Duodenal mucosa (tissue), 2 donors: ENCODE measurements at regions not wholly inside any gene's neighbourhood (a gene's known extent, or its start where the extent isn't known, plus 50 kb on each side); places are given as distances from the start of the nearest gene placed in this dataset.
"Not testable (repeated sequence)": the region's sequence is repeated elsewhere in the genome, so short reads cannot be mapped to it uniquely, and the experiment has no call there.

Experiments used
- H3K27ac ChIP-seq: one replicate; pipeline ENCODE4 v1.7.0; 2013; ENCODE audit warnings: low read depth, low read length
- H3K27me3 ChIP-seq, 2 donors: one replicate each; pipeline ENCODE4 v1.7.0; 2013; ENCODE audit warnings: low read length in 2 of 2, control low read depth in 1 of 2; ENCODE audit not compliant: insufficient read depth in 2 of 2, control insufficient read depth in 1 of 2
- H3K36me3 ChIP-seq, 2 donors: one replicate each; pipeline ENCODE4 v1.7.0; 2013; ENCODE audit warnings: low read length in 2 of 2, control low read depth in 1 of 2; ENCODE audit not compliant: insufficient read depth in 2 of 2, control insufficient read depth in 1 of 2
- H3K4me1 ChIP-seq, 2 donors: one replicate each; pipeline ENCODE4 v1.7.0; 2013; ENCODE audit warnings: low read length in 2 of 2, control low read depth in 1 of 2; ENCODE audit not compliant: insufficient read depth in 2 of 2, control insufficient read depth in 1 of 2
- H3K4me3 ChIP-seq, 2 donors: one replicate each; pipeline ENCODE4 v1.7.0; 2013; ENCODE audit warnings: low read length in 2 of 2, low read depth in 1 of 2
- H3K9ac ChIP-seq, 2 donors: one replicate each; pipeline ENCODE4 v1.7.0; 2013; ENCODE audit warnings: low read length in 2 of 2, low read depth in 1 of 2
- H3K9me3 ChIP-seq, 2 donors: one replicate each; pipeline ENCODE4 v1.7.0; 2013; ENCODE audit warnings: low read length in 2 of 2, control low read depth in 1 of 2; ENCODE audit not compliant: control insufficient read depth in 1 of 2

DNA sequence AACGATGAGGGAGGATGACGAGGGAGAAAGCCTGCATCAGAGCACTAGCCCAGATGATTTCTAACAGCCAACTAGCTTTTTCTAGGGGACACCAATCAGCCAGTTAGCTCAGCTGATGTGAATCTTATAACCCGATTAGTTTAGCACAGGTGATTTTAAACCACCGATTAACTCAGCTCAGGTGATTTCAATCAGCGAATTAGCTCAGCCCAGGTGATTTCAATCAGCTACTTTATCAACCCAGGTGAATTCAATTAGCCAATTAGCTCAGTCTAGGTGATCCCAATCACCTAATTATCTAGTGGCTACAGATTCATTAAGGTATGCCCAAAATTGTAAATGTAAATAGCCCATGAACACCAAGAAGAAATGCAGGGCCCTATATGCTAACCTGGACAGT, 146.9 kb downstream of the ZNF486 start:
- Histone ChIP-seq H3K9ac (no peak overlapping the region), H3K4me3 (no peak overlapping the region), H3K27ac (no peak overlapping the region), H3K9me3 (peaks cover 4 to 12% of the 10 kb centered on the region in 2 donors), H3K27me3 (no peaks in the 10 kb centered on the region), H3K4me1 (no peaks in the 10 kb centered on the region), H3K36me3 (no peaks in the 10 kb centered on the region)

DNA sequence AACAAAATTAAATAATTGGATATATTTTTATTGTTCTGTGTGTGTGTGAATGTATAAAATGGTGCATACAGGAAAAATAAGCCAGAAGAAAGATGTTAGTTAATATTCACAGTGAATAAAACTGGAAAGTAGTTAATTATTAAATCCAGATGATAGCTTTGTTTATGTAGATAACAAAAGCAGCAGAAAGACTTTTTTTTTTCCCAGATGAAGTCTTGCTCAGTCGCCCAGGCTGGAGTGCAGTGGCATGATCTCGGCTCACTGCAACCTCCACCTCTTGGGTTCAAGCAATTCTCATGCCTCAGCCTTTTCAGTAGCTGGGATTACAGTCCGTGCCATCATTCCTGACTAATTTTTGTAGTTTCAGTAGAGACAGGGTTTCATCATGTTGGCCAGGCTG, 140.1 kb downstream of the ZNF486 start:
- Histone ChIP-seq H3K4me1 (no peaks in the 10 kb centered on the region), H3K27ac (no peak overlapping the region), H3K9me3 (peaks cover 0 to 9% of the 10 kb centered on the region in 2 donors), H3K36me3 (no peaks in the 10 kb centered on the region), H3K4me3 (no peak overlapping the region), H3K27me3 (no peaks in the 10 kb centered on the region), H3K9ac (no peak overlapping the region)

DNA sequence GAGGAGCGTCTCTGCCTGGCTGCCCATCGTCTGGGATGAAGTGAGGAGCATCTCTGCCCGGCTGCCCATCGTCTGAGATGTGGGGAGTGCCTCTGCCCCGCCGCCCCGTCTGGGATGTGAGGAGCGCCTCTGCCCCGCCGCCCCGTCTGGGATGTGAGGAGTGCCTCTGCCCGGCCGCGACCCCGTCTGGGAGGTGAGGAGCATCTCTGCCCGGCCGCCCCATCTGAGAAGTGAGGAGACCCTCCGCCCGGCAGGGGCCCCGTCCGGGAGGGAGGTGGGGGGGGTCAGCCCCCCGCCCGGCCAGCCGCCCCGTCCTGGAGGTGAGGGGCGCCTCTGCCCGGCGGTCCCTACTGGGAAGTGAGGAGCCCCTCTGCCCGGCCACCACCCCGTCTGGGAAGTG, 129.3 kb downstream of the ZNF486 start:
- H3K4me1 ChIP-seq, H3K27me3 ChIP-seq, H3K9ac ChIP-seq, H3K36me3 ChIP-seq, H3K27ac ChIP-seq, H3K9me3 ChIP-seq, H3K4me3 ChIP-seq: not testable (repeated sequence)

DNA sequence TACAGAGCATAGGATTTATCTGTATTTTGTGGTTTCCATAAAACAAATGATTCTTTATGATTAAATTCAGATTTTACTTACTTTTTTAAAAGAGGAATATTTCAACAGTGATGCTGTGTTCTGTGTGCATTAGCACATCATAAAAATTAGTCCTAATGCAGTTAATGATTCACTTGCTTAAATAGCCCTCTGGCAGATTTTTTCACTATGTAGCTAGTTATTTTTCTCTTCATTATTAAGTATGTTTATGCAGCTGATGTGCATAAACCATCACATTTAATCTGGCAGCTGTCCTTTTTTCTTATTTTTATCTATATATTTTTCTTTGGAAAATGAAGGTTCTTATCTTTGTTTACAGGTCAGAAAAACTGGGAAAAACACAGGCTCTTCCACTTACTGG, 127.2 kb downstream of the ZNF486 start:
- no peaks in the 10 kb centered on the region for H3K4me1 ChIP-seq
- H3K4me3 ChIP-seq, result no peak overlapping the region
- H3K36me3 ChIP-seq, result no peaks in the 10 kb centered on the region
- no peaks in the 10 kb centered on the region for H3K27me3 ChIP-seq
- H3K27ac ChIP-seq, result no peak overlapping the region
- H3K9ac ChIP-seq, result no peak overlapping the region
- peaks cover 0 to 7% of the 10 kb centered on the region in 2 donors for H3K9me3 ChIP-seq

DNA sequence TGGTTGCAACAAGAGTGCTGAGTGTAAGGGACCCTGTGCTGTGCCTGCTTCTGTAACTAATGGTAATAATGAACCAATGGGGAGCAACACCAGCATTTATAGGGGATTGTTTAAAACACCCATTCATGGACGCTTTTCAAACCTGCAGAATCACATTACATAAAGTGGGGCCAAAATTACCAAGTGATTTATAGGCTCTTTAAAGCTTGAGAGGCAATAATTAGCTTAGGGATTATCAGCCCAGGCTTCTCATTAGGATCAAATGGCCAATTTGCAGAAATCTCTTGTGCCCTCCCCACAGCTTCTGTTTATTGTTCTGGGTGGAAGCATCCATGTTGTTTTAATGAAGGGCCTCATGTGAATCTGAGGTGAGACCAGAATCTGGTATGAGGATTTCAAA, 125.5 kb downstream of the ZNF486 start:
- H3K4me1 ChIP-seq, H3K27ac ChIP-seq, H3K36me3 ChIP-seq, H3K4me3 ChIP-seq, H3K27me3 ChIP-seq, H3K9ac ChIP-seq, H3K9me3 ChIP-seq: not testable (repeated sequence)

DNA sequence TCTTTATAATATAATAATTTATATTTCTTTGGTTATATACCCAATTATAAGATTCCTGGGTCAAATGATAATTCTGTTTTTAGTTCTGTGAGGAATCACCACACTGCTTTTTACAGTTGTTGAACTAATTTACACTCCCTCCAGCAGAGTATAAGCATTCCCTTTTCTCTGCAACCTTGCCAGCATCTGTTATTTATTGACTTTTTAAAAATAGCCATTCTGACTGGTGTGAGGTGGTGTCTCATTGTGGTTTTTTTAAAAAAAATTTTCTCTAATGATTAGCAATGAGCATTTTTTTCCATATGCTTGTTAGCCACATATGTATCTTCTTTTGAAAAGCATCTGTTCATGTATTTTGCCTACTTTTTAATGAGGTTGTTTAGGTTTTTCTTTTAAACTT, 122.2 kb downstream of the ZNF486 start:
- Histone ChIP-seq H3K27ac (no peak overlapping the region), H3K4me3 (no peak overlapping the region)

DNA sequence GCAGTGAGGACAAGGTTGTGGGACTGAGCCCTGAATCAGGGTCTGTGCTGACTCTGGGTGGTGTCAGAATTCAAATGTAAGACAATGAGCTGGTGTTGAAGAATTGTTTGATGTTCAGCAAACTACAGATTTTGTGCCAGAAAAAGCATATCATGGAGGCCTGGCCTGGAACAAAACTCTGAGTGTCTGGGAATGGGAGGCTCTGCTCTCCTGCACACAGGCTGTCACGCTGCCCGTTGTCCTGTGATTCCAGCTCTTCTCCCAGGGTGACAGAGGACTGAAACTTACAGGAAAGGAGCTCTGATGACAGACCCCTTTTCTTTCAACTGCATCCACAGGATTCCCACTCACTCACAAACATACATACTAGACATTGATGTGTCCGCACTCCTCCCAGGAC, 120.1 kb downstream of the ZNF486 start:
- Histone ChIP-seq H3K9me3 (peaks cover 0 to 13% of the 10 kb centered on the region in 2 donors), H3K27me3 (no peaks in the 10 kb centered on the region), H3K4me1 (no peaks in the 10 kb centered on the region), H3K4me3 (no peak overlapping the region), H3K36me3 (no peaks in the 10 kb centered on the region), H3K27ac (no peak overlapping the region), H3K9ac (no peak overlapping the region)

More for the DNA sequence above, 122.2 kb downstream of the ZNF486 start:
- H3K36me3 ChIP-seq, result no peaks in the 10 kb centered on the region
- H3K9ac ChIP-seq, result no peak overlapping the region
- H3K27me3 ChIP-seq, result no peaks in the 10 kb centered on the region
- H3K4me1 ChIP-seq, result no peaks in the 10 kb centered on the region
- peaks cover 0 to 12% of the 10 kb centered on the region in 2 donors for H3K9me3 ChIP-seq

DNA sequence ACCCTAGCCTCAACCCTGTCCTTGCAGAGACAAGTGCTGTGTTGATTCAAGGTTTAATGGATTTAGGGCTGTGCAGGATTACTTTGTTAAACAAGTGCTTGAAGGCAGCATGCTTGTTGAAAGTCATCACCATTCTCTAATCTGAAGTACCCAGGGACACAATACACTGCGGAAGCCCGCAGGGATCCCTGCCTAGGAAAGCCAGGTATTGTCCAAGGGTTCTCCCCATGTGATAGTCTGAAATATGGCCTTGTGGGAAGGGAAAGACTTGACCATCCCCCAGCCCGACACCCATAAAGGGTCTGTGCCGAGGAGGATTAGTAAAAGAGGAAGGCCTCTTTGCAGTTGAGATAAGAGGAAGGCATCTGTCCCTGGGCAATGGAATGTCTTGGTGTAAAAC, 118.9 kb downstream of the ZNF486 start:
- not testable (repeated sequence) for H3K9ac ChIP-seq, H3K4me3 ChIP-seq, H3K36me3 ChIP-seq, H3K27ac ChIP-seq, H3K27me3 ChIP-seq, H3K4me1 ChIP-seq
- peaks cover 0 to 13% of the 10 kb centered on the region in 2 donors for H3K9me3 ChIP-seq

DNA sequence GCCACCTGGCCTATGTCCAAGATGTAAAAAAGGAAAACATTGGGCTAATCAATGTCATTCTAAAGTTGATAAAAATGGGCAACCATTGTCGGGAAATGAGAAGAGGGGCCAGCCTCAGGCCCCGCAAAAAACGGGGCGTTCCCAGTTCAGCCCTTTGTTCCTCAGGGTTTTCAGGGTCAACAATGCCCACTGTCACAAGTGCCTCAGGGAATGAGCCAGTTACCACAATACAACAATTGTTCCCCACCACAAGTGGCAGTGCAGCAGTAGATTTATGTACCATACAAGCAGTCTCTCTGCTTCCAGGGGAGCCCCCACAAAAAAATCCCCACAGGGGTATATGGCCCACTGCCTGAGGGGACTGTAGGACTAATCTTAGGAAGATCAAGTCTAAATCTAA, 112.5 kb downstream of the ZNF486 start:
- Histone ChIP-seq H3K4me1 (no peaks in the 10 kb centered on the region), H3K4me3 (no peak overlapping the region), H3K27me3 (no peaks in the 10 kb centered on the region), H3K36me3 (no peaks in the 10 kb centered on the region), H3K9ac (no peak overlapping the region), H3K9me3 (peaks cover 4 to 16% of the 10 kb centered on the region in 2 donors), H3K27ac (no peak overlapping the region)

DNA sequence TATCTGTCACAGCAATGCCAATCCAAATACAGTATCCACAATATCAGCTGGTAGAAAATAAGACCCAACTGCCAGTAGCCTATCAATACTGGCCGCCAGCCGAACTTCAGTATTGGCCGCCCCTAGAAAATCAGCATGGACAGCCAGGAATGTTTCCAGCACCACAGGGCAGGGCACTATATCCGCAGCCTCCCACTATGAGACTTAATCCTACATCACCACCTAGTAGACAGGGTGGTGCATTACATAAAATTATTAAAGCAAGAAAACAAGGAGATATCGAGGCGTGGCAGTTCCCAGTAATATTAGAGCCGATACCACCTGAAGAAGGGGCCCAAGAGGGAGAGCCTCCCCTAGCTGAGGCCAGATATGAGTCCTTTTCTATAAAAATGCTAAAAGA, 111.3 kb downstream of the ZNF486 start:
- H3K9me3 ChIP-seq, result peaks cover 4 to 10% of the 10 kb centered on the region in 2 donors
- no peaks in the 10 kb centered on the region for H3K27me3 ChIP-seq
- H3K4me3 ChIP-seq, result no peak overlapping the region
- no peak overlapping the region for H3K27ac ChIP-seq
- H3K9ac ChIP-seq, result no peak overlapping the region
- H3K4me1 ChIP-seq, result no peaks in the 10 kb centered on the region
- H3K36me3 ChIP-seq, result no peaks in the 10 kb centered on the region

DNA sequence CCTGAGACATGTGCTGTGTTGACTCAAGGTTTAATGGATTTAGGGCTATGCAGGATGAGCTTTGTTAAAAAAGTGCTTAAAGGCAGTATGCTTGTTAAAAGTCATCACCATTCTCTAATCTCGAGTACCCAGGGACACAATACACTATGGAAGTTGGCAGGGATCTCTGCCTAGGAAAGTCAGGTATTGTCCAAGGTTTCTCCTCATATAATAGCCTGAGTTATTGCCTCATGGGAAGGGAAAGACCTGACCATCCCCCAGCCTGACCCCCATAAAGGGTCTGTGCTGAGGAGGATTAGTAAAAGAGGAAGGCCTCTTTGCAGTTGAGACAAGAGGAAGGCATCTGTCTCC, 109.7 kb downstream of the ZNF486 start:
- peaks cover 4 to 10% of the 10 kb centered on the region in 2 donors for H3K9me3 ChIP-seq
- not testable (repeated sequence) for H3K4me1 ChIP-seq, H3K4me3 ChIP-seq, H3K27ac ChIP-seq, H3K27me3 ChIP-seq, H3K36me3 ChIP-seq, H3K9ac ChIP-seq
